PC-9 (cell line): ENCODE measurements at regions not wholly inside any gene's neighbourhood (a gene's known extent, or its start where the extent isn't known, plus 50 kb on each side); places are given as distances from the start of the nearest gene placed in this dataset.

Source experiments
- BruUV-seq: library from RNA; stranded (reverse); fragments of 400-500 nt; replicated peaks from 2 replicates; lab custom pipeline; 2021; lab: Mats Ljungman, UMichigan
- CTCF ChIA-PET: fragments of 300-600 bp; sonication (Branson Sonifier 250); formaldehyde crosslinking; loops from one replicate; lab custom pipeline; 2022; ENCODE audit warnings: antibody characterized with exemption; lab: Charles Lee
- POLR2A ChIA-PET: fragments of 300-600 bp; sonication (Branson Sonifier 250); formaldehyde crosslinking; loops from one replicate; lab custom pipeline; 2022; ENCODE audit warnings: antibody characterized with exemption; ENCODE audit not compliant: unreplicated experiment; lab: Charles Lee
- DNase-seq, 2 experiments: peaks; one replicate each; pipeline versions ENCODE4 v3.0.0 to v3.0.0-alpha.2; 2015 to 2022; ENCODE audit warnings: mixed read lengths in 1 of 2
- H2AFZ ChIP-seq: fragments of 200-600 bp; sonication (generic); 2 replicates; pipeline ENCODE4 v1.8.1; 2017; ENCODE audit warnings: antibody characterized with exemption
- H3F3A ChIP-seq: fragments of 200-600 bp; sonication (generic); 2 replicates; pipeline ENCODE4 v1.8.1; 2017; ENCODE audit warnings: antibody characterized with exemption, mild to moderate bottlenecking, low read depth; ENCODE audit not compliant: insufficient read depth
- H3K27ac ChIP-seq: fragments of 200-600 bp; sonication (generic); 2 replicates; pipeline ENCODE4 v1.6.1; 2016; ENCODE audit warnings: mixed run types
- H3K27me3 ChIP-seq: fragments of 200-600 bp; sonication (generic); 2 replicates; pipeline ENCODE4 v1.6.1; 2016; ENCODE audit warnings: low read depth, mixed run types; ENCODE audit not compliant: insufficient read depth
- H3K36me3 ChIP-seq: fragments of 200-600 bp; sonication (generic); 2 replicates; pipeline ENCODE4 v1.6.1; 2016; ENCODE audit warnings: low read depth, mixed run types
- H3K4me1 ChIP-seq: fragments of 200-600 bp; sonication (generic); replicated peaks from 2 replicates; pipeline ENCODE4 v1.6.1; 2016; ENCODE audit warnings: mixed run types; ENCODE audit not compliant: insufficient read depth
- H3K4me2 ChIP-seq: fragments of 200-600 bp; sonication (generic); 2 replicates; pipeline ENCODE4 v1.6.1; 2017; ENCODE audit warnings: mixed run types
- H3K4me3 ChIP-seq: fragments of 200-600 bp; sonication (generic); 2 replicates; pipeline ENCODE4 v1.6.1; 2016; ENCODE audit warnings: mixed run types
- H3K79me2 ChIP-seq: fragments of 200-600 bp; sonication (generic); 2 replicates; pipeline ENCODE4 v1.6.1; 2017; ENCODE audit warnings: low read depth, mixed run types
- H3K9me2 ChIP-seq: fragments of 200-600 bp; sonication (generic); 2 replicates; pipeline ENCODE4 v1.8.1; 2017; ENCODE audit warnings: mild to moderate bottlenecking; ENCODE audit not compliant: insufficient read depth
- H3K9me3 ChIP-seq: fragments of 200-600 bp; sonication (generic); 2 replicates; pipeline ENCODE4 v1.8.1; 2016; ENCODE audit warnings: low read depth; ENCODE audit not compliant: insufficient read depth
- H4K20me1 ChIP-seq: fragments of 200-600 bp; sonication (generic); 2 replicates; pipeline ENCODE4 v1.8.1; 2017; ENCODE audit not compliant: insufficient read depth
- CTCF ChIP-seq: fragments of 200-600 bp; sonication (generic); conservative IDR thresholded peaks from 2 replicates; pipeline ENCODE4 v1.6.1; 2017; ENCODE audit warnings: mixed run types, antibody characterized with exemption, mild to moderate bottlenecking, moderate library complexity
- EZH2 ChIP-seq: fragments of 200-600 bp; sonication (generic); IDR thresholded peaks from 2 replicates; pipeline ENCODE4 v1.8.0; 2017; ENCODE audit warnings: antibody characterized with exemption, low read depth
- intact Hi-C: fragments of 100-400 bp; cut with micrococcal nuclease; formaldehyde crosslinking; loops from one replicate; pipeline ENCODE4 v1.10.0; 2022; ENCODE audit not compliant: unreplicated experiment

GRCh38 chr3:22920006-22920405 is 283.1 kb upstream of the UBE2E2 start:
- H3K4me1 ChIP-seq: peaks cover 10% of the 10 kb centered on the region
- H3K4me3 ChIP-seq: no peak overlapping the region
- H2AFZ ChIP-seq: no peak overlapping the region
- no peak overlapping the region for H3K4me2 ChIP-seq
- intact Hi-C loops: no loop called here
- no peaks in the 10 kb centered on the region for H3K27me3 ChIP-seq
- H3K27ac ChIP-seq: no peak overlapping the region
- BruUV-seq: no TSS peak
- H3K9me2 ChIP-seq: no peaks in the 10 kb centered on the region
- no peaks in the 10 kb centered on the region for H3F3A ChIP-seq
- H3K79me2 ChIP-seq: no peaks in the 10 kb centered on the region
- no peak for DNase-seq
- H3K9me3 ChIP-seq: no peaks in the 10 kb centered on the region
- ChIA-PET CTCF (no interaction called here), POLR2A (no interaction called here)
- no peaks in the 10 kb centered on the region for H4K20me1 ChIP-seq
- TF ChIP-seq EZH2 (no peak), CTCF (no peak)
- no peaks in the 10 kb centered on the region for H3K36me3 ChIP-seq

- no TSS peak for BruUV-seq
- no peak overlapping the region for H2AFZ ChIP-seq
- no peaks in the 10 kb centered on the region for H3K27me3 ChIP-seq
- H3K27ac ChIP-seq: no peak overlapping the region
- CTCF ChIA-PET: interaction anchor here (0.6 to 0.7 kb wide), 2 partner anchors 419 to 627 kb away, joined by 3 read pairs; no protein-coding TSS in a partner anchor
- intact Hi-C loops: no loop called here
- TF ChIP-seq CTCF (peak; percentile 56), EZH2 (no peak)
- POLR2A ChIA-PET: no interaction called here
- H3F3A ChIP-seq: no peaks in the 10 kb centered on the region
- H3K79me2 ChIP-seq: no peaks in the 10 kb centered on the region
- H3K4me3 ChIP-seq: no peak overlapping the region
- H4K20me1 ChIP-seq: no peaks in the 10 kb centered on the region
- no peak overlapping the region for H3K4me2 ChIP-seq
- H3K36me3 ChIP-seq: no peaks in the 10 kb centered on the region
- no peaks in the 10 kb centered on the region for H3K9me2 ChIP-seq
- no peaks in the 10 kb centered on the region for H3K9me3 ChIP-seq
- no peak for DNase-seq
- H3K4me1 ChIP-seq: peaks cover 10% of the 10 kb centered on the region
These were observed 280.8 kb upstream of the UBE2E2 start for GRCh38 chr3:22922317-22922716.

- H3K27me3 ChIP-seq: no peaks in the 10 kb centered on the region
- H2AFZ ChIP-seq: no peak overlapping the region; the same call in 1 of the 2 replicates
- no peaks in the 10 kb centered on the region for H3K9me2 ChIP-seq
- CTCF ChIA-PET: interaction anchor here (0.7 kb wide), 1 partner anchor 76 kb away, joined by 3 read pairs; no protein-coding TSS in a partner anchor
- no peaks in the 10 kb centered on the region for H3K36me3 ChIP-seq
- POLR2A ChIA-PET: no interaction called here
- TF ChIP-seq CTCF: no peak
- no peak for TF ChIP-seq EZH2
- H3K4me3 ChIP-seq: no peak overlapping the region
- no peaks in the 10 kb centered on the region for H3K79me2 ChIP-seq
- intact Hi-C loops: no loop called here
- peaks cover 10% of the 10 kb centered on the region for H3K4me1 ChIP-seq
- no peak for DNase-seq
- H3K9me3 ChIP-seq: no peaks in the 10 kb centered on the region
- H4K20me1 ChIP-seq: no peaks in the 10 kb centered on the region
- H3K27ac ChIP-seq: no peak overlapping the region
- no peaks in the 10 kb centered on the region for H3F3A ChIP-seq
- BruUV-seq: no TSS peak
- H3K4me2 ChIP-seq: no peak overlapping the region
These were observed 279.4 kb upstream of the UBE2E2 start for GRCh38 chr3:22923711-22924110.
